RCC 7860 (cell line): ENCODE measurements at regions not wholly inside any gene's neighbourhood (a gene's known extent, or its start where the extent isn't known, plus 50 kb on each side); places are given as distances from the start of the nearest gene placed in this dataset.
A peak's percentile ranks its signal among the peaks of the same experiment; 100 is the strongest.
"Not testable (repeated sequence)": the region's sequence is repeated elsewhere in the genome, so short reads cannot be mapped to it uniquely, and the experiment has no call there.

Experiments
- DNase-seq: peaks from one replicate; pipeline ENCODE4 v3.0.0-alpha.2; 2015; ENCODE audit warnings: low spot score
- FAIRE-seq: peaks from 2 replicates; lab custom pipeline; 2012; peaks lifted over from hg19 to GRCh38; lab: Jason Lieb, UNC

- peak; percentile 79 for DNase-seq
- FAIRE-seq, result peak; percentile 95
Observed at GRCh38 chr5:1598950-1599737, 75.4 kb upstream of the LPCAT1 start.

GRCh38 chr5:1597093-1597473 lies 73.3 kb upstream of the LPCAT1 start:
- DNase-seq, FAIRE-seq: not testable (repeated sequence)

GRCh38 chr5:1596462-1597092 lies 72.8 kb upstream of the LPCAT1 start:
- not testable (repeated sequence) for DNase-seq, FAIRE-seq

- FAIRE-seq (no peak), DNase-seq (no peak)
Observed at GRCh38 chr5:1594357-1595106, 70.8 kb upstream of the LPCAT1 start.

- DNase-seq (no peak), FAIRE-seq (no peak)
Observed at GRCh38 chr5:1593903-1594356, 70.2 kb upstream of the LPCAT1 start.

GRCh38 chr5:1588071-1588694 lies 64.4 kb upstream of the LPCAT1 start:
- FAIRE-seq (peak; percentile 99), DNase-seq (peak; percentile 94)

GRCh38 chr5:1583081-1583875 lies 59.5 kb upstream of the LPCAT1 start:
- FAIRE-seq, result not testable (repeated sequence)

GRCh38 chr5:1579389-1579788 lies 55.6 kb upstream of the LPCAT1 start:
- not testable (repeated sequence) for DNase-seq, FAIRE-seq

More at GRCh38 chr5:1583081-1583875, 59.5 kb upstream of the LPCAT1 start:
- DNase-seq, result not testable (repeated sequence)

- FAIRE-seq, DNase-seq: not testable (repeated sequence)
Observed at GRCh38 chr5:1576851-1577250, 53.1 kb upstream of the LPCAT1 start.

- DNase-seq, FAIRE-seq: not testable (repeated sequence)
Observed at GRCh38 chr5:1575991-1576714, 52.4 kb upstream of the LPCAT1 start.

GRCh38 chr5:1575491-1575890 lies 51.7 kb upstream of the LPCAT1 start:
- DNase-seq, FAIRE-seq: not testable (repeated sequence)

- not testable (repeated sequence) for FAIRE-seq, DNase-seq
Observed at GRCh38 chr5:1574023-1574318, 50.2 kb upstream of the LPCAT1 start.

GRCh38 chr5:1573217-1574022 lies 49.7 kb upstream of the LPCAT1 start:
- FAIRE-seq, DNase-seq: not testable (repeated sequence)
